ENCODE measurements at regions not wholly inside any gene's neighbourhood (a gene's known extent, or its start where the extent isn't known, plus 50 kb on each side); places are given as distances from the start of the nearest gene placed in this dataset.
A peak's percentile ranks its signal among the peaks of the same experiment; 100 is the strongest.

- no peak for TF ChIP-seq ZNF462 (CRISPR knock-in tag; IDR thresholded peaks at IDR 0.05)
Observed at GRCh38 chr2:189379731-189380261, 61.5 kb upstream of the WDR75 start (continued).

- Mint-ChIP-seq H3K4me1 (peaks cover 16% of the 10 kb centered on the region), H3K27me3 (ENCODE audit: insufficient read depth, low read depth, poor library complexity) (no peaks in the 10 kb centered on the region), H3K27ac (no peak overlapping the region), H3K36me3 (ENCODE audit: low read depth) (no peaks in the 10 kb centered on the region), H3K9me3 (no peaks in the 10 kb centered on the region), H3K4me3 (no peak overlapping the region)
- Histone ChIP-seq H3K4me3 (no peak overlapping the region), H3K36me3 (ENCODE audit: insufficient read depth) (no peaks in the 10 kb centered on the region), H3K4me2 (no peak overlapping the region), H3K27me3 (ENCODE audit: insufficient read depth) (no peaks in the 10 kb centered on the region), H4K20me1 (replicated peaks; ENCODE audit: insufficient read depth) (no peaks in the 10 kb centered on the region), H3K27ac (ENCODE audit: low read depth) (no peak overlapping the region), H3K9me2 (ENCODE audit: insufficient read depth) (no peaks in the 10 kb centered on the region), H2AFZ (no peak overlapping the region), H3K4me1 (ENCODE audit: insufficient read depth) (peaks cover 24% of the 10 kb centered on the region), H3F3A (replicated peaks; ENCODE audit: low read depth) (no peaks in the 10 kb centered on the region), H3K79me2 (replicated peaks; ENCODE audit: insufficient read depth) (no peaks in the 10 kb centered on the region)
- DNase-seq (ENCODE audit: low spot score) (peak; percentile 21), ATAC-seq (no peak)
- no peak for TF ChIP-seq EZH2phosphoT487 (IDR thresholded peaks at IDR 0.05; ENCODE audit: unreplicated experiment)
- TF ChIP-seq CREB1 (CRISPR knock-in tag; IDR thresholded peaks at IDR 0.05; ENCODE audit: low read depth) = no peak
- no peak for TF ChIP-seq JUNB (IDR thresholded peaks at IDR 0.05; ENCODE audit: unreplicated experiment)
- no peak for TF ChIP-seq NANOG (IDR thresholded peaks at IDR 0.05; ENCODE audit: borderline replicate concordance)
- no peak for TF ChIP-seq STAT1 (IDR thresholded peaks at IDR 0.05; ENCODE audit: unreplicated experiment)
- no peak for TF ChIP-seq EZH2 (IDR thresholded peaks at IDR 0.05; ENCODE audit: low read depth, unreplicated experiment)
- no peak for TF ChIP-seq ZNF114 (CRISPR knock-in tag; IDR thresholded peaks at IDR 0.05)
- TF ChIP-seq ZNF462 (CRISPR knock-in tag; IDR thresholded peaks at IDR 0.05) = no peak
- TF ChIP-seq ETS1 (IDR thresholded peaks at IDR 0.05) = no peak
Observed at GRCh38 chr2:189382668-189383067, 58.6 kb upstream of the WDR75 start.

All from GM23338 (cell line).